ENCODE measurements at regions not wholly inside any gene's neighbourhood (a gene's known extent, or its start where the extent isn't known, plus 50 kb on each side); places are given as distances from the start of the nearest gene placed in this dataset.
"Not testable (repeated sequence)": the region's sequence is repeated elsewhere in the genome, so short reads cannot be mapped to it uniquely, and the experiment has no call there.

DNA sequence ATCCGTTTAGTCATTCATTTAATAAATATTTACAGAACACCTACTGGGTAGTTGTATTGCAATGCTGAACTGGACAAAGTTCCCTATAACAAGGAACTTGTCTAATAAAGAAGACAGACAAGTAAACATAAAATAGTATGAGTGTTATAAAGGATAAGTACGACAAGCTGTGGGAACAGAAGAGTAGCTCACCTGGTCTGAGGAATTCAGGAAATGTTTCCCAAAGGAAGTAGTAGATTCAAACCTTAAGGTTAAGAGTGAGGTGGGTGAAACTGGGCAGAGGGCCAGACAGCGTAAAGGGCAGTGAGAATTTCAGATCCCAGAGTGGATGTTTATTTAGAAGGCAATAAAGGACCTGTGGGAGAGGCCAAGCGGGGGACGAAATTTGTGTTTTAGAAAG, 72.3 kb upstream of the CD2AP start:
- DNase-seq (ENCODE audit: extremely low read depth, low read depth), result no peak

- DNase-seq (ENCODE audit: extremely low read depth, low read depth), result no peak
These were observed 70.0 kb upstream of the CD2AP start for GRCh38 chr6:47407300-47408281.

- DNase-seq (ENCODE audit: extremely low read depth, low read depth), result peak; percentile 59
These were observed 63.7 kb upstream of the CD2AP start for GRCh38 chr6:47413752-47414422.

GRCh38 chr6:47414423-47415167, 63.0 kb upstream of the CD2AP start:
- DNase-seq (ENCODE audit: extremely low read depth, low read depth), result peak; percentile 1

DNA sequence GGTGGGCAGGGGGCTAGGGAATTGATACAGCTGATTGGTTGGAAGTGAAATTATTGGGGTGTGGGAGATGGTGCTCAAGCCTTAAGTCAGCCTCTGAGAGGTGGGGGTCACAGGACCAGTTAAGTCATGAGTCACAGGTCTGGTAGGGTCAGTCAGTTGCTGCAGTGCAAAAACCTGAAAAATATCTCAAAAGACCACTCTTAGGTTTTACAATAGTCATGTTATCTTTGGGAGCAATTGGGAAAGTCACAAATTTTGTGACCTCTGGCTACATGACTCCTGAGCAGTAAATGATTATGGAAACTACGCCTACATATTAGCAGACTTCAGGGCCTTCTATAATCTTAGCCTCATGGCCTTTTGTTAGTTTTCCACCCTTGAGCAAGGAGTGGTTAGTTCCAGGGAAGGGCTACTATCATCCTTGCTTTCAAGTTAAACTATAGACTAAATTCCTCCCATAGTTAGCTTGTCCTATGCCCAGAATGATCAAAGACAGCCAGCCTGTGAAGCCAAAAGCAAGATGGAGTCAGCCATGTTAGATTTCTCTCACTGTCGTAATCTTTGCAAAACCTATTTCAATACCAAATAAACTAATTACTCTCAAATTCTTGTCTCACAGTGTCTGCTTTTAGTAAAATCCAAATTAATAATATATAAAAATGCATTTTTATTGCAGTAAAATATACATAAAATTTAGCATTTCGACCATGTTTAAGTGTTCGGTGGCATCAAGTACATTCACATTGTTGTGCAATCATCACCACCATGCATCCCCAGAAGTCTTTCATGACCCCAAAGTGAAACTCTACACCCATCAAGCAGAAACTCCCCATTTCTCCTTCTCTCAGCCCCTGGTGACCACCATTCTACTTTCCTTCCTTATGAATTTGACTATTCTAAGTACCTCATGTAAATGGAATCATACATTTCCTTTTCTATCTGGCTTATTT, 60.9 kb upstream of the CD2AP start:
- no peak for DNase-seq (ENCODE audit: extremely low read depth, low read depth)

DNA sequence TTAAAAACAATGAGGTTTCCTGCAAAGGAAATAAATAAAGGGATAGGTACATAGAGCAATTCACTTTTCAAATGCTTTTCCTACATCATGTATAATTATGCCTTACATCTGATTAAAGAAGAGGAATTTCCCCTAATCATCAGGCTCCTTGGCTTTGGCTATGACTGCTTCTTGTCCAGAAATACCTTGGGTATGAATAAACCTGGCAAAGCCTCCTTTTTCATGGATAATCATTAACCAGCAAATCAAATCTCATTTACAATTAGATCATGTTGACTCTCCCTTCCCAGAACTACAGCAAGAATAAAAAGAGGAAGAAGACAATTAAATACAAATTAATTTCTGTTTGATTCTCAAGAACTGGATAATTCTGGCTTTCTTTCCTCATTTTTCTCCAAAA, 58.0 kb upstream of the CD2AP start:
- DNase-seq (ENCODE audit: extremely low read depth, low read depth), result no peak

DNA sequence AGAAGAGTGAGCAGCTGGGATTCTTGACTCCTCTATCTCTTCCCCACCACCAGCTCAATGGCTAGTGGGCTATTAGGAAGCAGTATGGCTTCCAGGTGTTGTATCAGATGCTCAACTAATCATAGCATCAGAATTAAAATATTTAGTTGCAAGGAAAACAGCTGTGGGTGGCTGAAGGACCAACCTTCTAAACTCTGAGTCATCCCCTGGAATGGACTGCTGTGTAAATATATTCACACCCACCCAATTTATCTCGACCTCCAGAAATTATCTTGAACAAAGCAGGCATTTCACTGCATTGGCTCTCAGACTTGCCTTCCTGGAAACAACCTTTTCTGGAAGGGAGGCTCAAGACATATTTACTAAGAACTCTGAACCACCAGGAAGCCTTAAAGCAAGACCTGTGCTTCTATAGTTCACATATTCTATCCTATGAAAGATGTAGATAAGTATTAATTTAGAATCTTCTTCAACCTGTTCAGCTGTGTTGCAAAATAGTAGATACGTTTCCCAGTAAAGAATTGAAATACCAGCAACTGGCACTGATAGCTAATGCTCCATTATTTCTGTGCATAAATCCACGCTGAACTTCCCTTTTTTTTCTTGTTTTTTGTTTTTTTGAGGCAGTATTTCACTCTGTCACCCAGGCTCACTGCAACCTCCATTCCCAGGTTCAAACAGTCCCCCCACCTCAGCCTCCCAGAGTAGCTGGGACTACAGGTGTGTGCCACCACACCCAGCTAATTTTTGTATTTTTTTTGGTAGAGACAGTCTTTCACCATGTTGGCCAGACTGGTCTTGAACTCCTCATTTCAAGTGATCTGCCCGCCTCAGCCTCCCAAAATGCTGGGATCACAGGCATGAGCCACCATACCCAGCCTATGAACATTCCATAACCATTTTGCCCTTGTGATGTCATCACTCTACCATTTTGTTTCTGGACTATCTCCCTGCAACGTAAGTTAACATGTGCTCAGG, 56.9 kb upstream of the CD2AP start:
- no peak for DNase-seq (ENCODE audit: extremely low read depth, low read depth)

DNA sequence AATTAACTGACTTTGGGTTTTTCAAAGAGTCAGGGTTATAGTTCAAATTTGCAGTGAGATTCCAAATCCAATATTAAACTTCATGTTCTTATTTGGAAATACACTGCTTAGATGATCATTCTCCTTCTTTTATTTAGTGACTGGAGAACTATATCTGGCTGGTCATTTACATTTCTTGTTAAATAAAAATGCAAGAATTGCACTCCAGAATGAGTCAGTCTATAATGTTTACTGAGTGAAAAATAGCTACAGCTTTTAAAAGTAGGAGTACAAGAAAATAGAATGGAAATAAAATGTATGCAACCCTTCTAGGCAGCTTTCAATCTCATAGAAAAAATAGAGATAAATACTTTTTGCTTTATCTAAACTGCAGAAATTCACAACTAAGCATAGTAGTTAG, 54.5 kb upstream of the CD2AP start:
- DNase-seq (ENCODE audit: extremely low read depth, low read depth), result no peak

- no peak for DNase-seq (ENCODE audit: extremely low read depth, low read depth)
These were observed 53.2 kb upstream of the CD2AP start for GRCh38 chr6:47424436-47424836.

DNA sequence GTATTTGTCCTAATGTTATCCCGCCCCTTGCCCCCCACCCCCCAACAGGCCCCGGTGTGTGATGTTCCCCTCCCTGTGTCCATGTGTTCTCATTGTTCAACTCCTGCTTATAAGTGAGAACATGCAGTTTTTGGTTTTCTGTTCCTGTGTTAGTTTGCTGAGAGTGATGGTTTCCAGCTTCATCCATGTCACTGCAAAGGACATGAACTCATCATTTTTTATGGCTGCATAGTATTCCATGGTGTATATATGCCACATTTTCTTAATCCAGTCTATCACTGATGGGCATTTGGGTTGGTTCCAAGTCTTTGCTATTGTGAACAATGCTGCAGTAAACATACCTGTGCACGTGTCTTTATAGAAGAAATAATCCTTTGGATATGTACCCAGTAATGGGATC, 51.9 kb upstream of the CD2AP start:
- not testable (repeated sequence) for DNase-seq (ENCODE audit: extremely low read depth, low read depth)

GRCh38 chr6:47426524-47427302, 50.9 kb upstream of the CD2AP start:
- no peak for DNase-seq (ENCODE audit: extremely low read depth, low read depth)

GRCh38 chr6:47427680-47428079, 49.9 kb upstream of the CD2AP start:
- DNase-seq (ENCODE audit: extremely low read depth, low read depth), result no peak

Small RNA genes lying in the stretch of these regions (small RNA-seq; reads per million reads assigned to genes)
- gene B3GNTL1P2, result 0 reads per million in 2 experiments
